ENCODE measurements at regions not wholly inside any gene's neighbourhood (a gene's known extent, or its start where the extent isn't known, plus 50 kb on each side); places are given as distances from the start of the nearest gene placed in this dataset.

DNA sequence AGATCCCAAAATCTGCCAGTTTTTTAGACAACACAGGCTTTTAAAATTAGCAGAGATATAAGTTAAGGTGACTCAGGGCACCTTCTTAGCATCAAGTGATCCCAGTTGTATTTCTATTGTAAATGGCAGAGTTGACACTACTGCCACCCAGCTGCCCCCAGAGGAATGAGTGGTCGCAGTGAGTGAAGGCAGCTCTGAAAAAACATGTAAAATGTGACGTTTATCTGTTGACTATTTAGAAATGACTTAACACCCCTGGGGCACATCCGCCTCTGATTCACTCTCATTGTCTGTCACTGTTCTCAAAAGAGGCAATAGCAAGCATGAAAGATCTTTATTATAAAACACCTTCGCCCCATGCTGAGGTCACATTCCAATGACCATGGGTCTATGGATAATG is 592.4 kb downstream of the ACTRT1 start:
- H3K27ac ChIP-seq (ENCODE audit: control insufficient read depth, insufficient read depth): no peak overlapping the region
- H3K4me3 ChIP-seq: no peak overlapping the region
- no peaks in the 10 kb centered on the region for H3K4me1 ChIP-seq (ENCODE audit: control insufficient read depth, insufficient read depth, low read length)
- ChIA-PET CTCF (no interaction called here), SMC1A (ENCODE audit: uncharacterized antibody, unreplicated experiment) (interaction anchor here (0.8 kb wide), 1 partner anchor 15 kb away, joined by 4 read pairs; no protein-coding TSS in a partner anchor), RAD21 (ENCODE audit: unreplicated experiment) (no interaction called here), POLR2A (no interaction called here)
- no peaks in the 10 kb centered on the region for H3K36me3 ChIP-seq (ENCODE audit: control insufficient read depth in 2 of 2, insufficient read depth in 2 of 2, low read length in 1 of 2)
- H3K79me2 ChIP-seq (ENCODE audit: control insufficient read depth, insufficient read depth, low read length): no peaks in the 10 kb centered on the region
- TF ChIP-seq, protein P1, sequence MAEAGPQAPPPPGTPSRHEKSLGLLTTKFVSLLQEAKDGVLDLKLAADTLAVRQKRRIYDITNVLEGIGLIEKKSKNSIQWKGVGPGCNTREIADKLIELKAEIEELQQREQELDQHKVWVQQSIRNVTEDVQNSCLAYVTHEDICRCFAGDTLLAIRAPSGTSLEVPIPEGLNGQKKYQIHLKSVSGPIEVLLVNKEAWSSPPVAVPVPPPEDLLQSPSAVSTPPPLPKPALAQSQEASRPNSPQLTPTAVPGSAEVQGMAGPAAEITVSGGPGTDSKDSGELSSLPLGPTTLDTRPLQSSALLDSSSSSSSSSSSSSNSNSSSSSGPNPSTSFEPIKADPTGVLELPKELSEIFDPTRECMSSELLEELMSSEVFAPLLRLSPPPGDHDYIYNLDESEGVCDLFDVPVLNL (IDR thresholded peaks at IDR 0.05; ENCODE audit: low read depth, low read length): no peak
- TF ChIP-seq EED (IDR thresholded peaks at IDR 0.05; ENCODE audit: low read depth) (no peak), ESRRA (IDR thresholded peaks at IDR 0.05; ENCODE audit: low read length) (no peak), BHLHE40 (IDR thresholded peaks at IDR 0.05; ENCODE audit: borderline replicate concordance in 1 of 2, low read depth in 2 of 2, low read length in 1 of 2) (no peak), HDAC6 (IDR thresholded peaks at IDR 0.05; ENCODE audit: unreplicated experiment) (no peak), ZNF217 (IDR thresholded peaks at IDR 0.05) (no peak), TCF12 (IDR thresholded peaks at IDR 0.05; ENCODE audit: low read depth, low read length) (no peak), HDAC2 (IDR thresholded peaks at IDR 0.05) (no peak)
- TF ChIP-seq, protein P2, sequence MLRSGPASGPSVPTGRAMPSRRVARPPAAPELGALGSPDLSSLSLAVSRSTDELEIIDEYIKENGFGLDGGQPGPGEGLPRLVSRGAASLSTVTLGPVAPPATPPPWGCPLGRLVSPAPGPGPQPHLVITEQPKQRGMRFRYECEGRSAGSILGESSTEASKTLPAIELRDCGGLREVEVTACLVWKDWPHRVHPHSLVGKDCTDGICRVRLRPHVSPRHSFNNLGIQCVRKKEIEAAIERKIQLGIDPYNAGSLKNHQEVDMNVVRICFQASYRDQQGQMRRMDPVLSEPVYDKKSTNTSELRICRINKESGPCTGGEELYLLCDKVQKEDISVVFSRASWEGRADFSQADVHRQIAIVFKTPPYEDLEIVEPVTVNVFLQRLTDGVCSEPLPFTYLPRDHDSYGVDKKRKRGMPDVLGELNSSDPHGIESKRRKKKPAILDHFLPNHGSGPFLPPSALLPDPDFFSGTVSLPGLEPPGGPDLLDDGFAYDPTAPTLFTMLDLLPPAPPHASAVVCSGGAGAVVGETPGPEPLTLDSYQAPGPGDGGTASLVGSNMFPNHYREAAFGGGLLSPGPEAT (IDR thresholded peaks at IDR 0.05; ENCODE audit: low read depth): no peak
- TF ChIP-seq, protein P3, sequence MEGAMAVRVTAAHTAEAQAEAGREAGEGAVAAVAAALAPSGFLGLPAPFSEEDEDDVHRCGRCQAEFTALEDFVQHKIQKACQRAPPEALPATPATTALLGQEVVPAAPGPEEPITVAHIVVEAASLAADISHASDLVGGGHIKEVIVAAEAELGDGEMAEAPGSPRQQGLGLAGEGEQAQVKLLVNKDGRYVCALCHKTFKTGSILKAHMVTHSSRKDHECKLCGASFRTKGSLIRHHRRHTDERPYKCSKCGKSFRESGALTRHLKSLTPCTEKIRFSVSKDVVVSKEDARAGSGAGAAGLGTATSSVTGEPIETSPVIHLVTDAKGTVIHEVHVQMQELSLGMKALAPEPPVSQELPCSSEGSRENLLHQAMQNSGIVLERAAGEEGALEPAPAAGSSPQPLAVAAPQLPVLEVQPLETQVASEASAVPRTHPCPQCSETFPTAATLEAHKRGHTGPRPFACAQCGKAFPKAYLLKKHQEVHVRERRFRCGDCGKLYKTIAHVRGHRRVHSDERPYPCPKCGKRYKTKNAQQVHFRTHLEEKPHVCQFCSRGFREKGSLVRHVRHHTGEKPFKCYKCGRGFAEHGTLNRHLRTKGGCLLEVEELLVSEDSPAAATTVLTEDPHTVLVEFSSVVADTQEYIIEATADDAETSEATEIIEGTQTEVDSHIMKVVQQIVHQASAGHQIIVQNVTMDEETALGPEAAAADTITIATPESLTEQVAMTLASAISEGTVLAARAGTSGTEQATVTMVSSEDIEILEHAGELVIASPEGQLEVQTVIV (IDR thresholded peaks at IDR 0.05; ENCODE audit: borderline replicate concordance, partially characterized antibody): no peak
- TF ChIP-seq, protein P4, sequence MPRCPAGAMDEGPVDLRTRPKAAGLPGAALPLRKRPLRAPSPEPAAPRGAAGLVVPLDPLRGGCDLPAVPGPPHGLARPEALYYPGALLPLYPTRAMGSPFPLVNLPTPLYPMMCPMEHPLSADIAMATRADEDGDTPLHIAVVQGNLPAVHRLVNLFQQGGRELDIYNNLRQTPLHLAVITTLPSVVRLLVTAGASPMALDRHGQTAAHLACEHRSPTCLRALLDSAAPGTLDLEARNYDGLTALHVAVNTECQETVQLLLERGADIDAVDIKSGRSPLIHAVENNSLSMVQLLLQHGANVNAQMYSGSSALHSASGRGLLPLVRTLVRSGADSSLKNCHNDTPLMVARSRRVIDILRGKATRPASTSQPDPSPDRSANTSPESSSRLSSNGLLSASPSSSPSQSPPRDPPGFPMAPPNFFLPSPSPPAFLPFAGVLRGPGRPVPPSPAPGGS (IDR thresholded peaks at IDR 0.05; ENCODE audit: borderline replicate concordance, insufficient read depth, low read depth, low read length, poor library complexity, severe bottlenecking): no peak
- H3K4me2 ChIP-seq (ENCODE audit: control insufficient read depth, insufficient read depth): no peak overlapping the region
- WGBS (ENCODE audit: insufficient coverage, insufficient replicate concordance, low lambda C conversion rate, missing lambda C conversion rate): 10% methylated on average over 4 of the region's 4 CpGs
- DNase-seq (ENCODE audit: low read depth, low spot score) (no peak), ATAC-seq (no peak), FAIRE-seq (no peak)
- in situ Hi-C loops (cut with MboI) (no loop called here), intact Hi-C loops (cut with micrococcal nuclease; ENCODE audit: unreplicated experiment) (no loop called here)
- BruUV-seq (replicated peaks): no TSS peak
- H3K27me3 ChIP-seq (replicated peaks in 1 of 2; ENCODE audit: control insufficient read depth in 2 of 2, insufficient read depth in 2 of 2, low read length in 1 of 2): no peaks in the 10 kb centered on the region
- no peak overlapping the region for H2AFZ ChIP-seq (ENCODE audit: control insufficient read depth, low read depth, low read length)
- H4K20me1 ChIP-seq (ENCODE audit: control insufficient read depth, insufficient read depth): no peaks in the 10 kb centered on the region
- H3K9ac ChIP-seq (ENCODE audit: control insufficient read depth, insufficient read depth, low read length): no peak overlapping the region
- no peaks in the 10 kb centered on the region for H3K9me3 ChIP-seq (replicated peaks; ENCODE audit: control insufficient read depth, insufficient read depth, low read length)

All from GM12878 (cell line).